MM.1S (cell line): ENCODE measurements at regions not wholly inside any gene's neighbourhood (a gene's known extent, or its start where the extent isn't known, plus 50 kb on each side); places are given as distances from the start of the nearest gene placed in this dataset.

Source experiments
- DNase-seq: peaks from one replicate; pipeline ENCODE4 v3.0.0-alpha.2; 2015
- H2AFZ ChIP-seq: fragments of 300-600 bp; sonication (generic); 2 replicates; pipeline ENCODE4 v1.6.0; 2016; ENCODE audit warnings: antibody characterized with exemption, low read length
- H3F3A ChIP-seq: fragments of 300-600 bp; sonication (generic); 2 replicates; pipeline ENCODE4 v1.6.1; 2016; ENCODE audit warnings: mild to moderate bottlenecking, antibody characterized with exemption, low read length, moderate library complexity, mixed read lengths; ENCODE audit not compliant: insufficient read depth
- H3K27ac ChIP-seq: fragments of 300-600 bp; sonication (generic); 2 replicates; pipeline ENCODE4 v1.5.1; 2016; ENCODE audit warnings: mild to moderate bottlenecking, low read length
- H3K27me3 ChIP-seq: fragments of 300-600 bp; sonication (generic); replicated peaks from 2 replicates; pipeline ENCODE4 v1.6.0; 2016; ENCODE audit warnings: low read length; ENCODE audit not compliant: insufficient read depth
- H3K36me3 ChIP-seq: fragments of 300-600 bp; sonication (generic); replicated peaks from 2 replicates; pipeline ENCODE4 v1.6.1; 2016; ENCODE audit warnings: mild to moderate bottlenecking, low read length, mixed read lengths; ENCODE audit not compliant: insufficient read depth
- H3K4me1 ChIP-seq: fragments of 300-600 bp; sonication (generic); 2 replicates; pipeline ENCODE4 v1.6.1; 2016; ENCODE audit warnings: low read length, mixed read lengths
- H3K4me2 ChIP-seq: fragments of 300-600 bp; sonication (generic); 2 replicates; pipeline ENCODE4 v1.6.0; 2016; ENCODE audit warnings: low read depth, low read length
- H3K4me3 ChIP-seq: fragments of 300-600 bp; sonication (generic); 2 replicates; pipeline ENCODE4 v1.5.1; 2016; ENCODE audit warnings: low read length, mixed read lengths
- H3K79me2 ChIP-seq: fragments of 300-600 bp; sonication (generic); 2 replicates; pipeline ENCODE4 v1.6.1; 2016; ENCODE audit warnings: mixed run types, low read length, mixed read lengths
- H3K9ac ChIP-seq: fragments of 300-600 bp; sonication (generic); 2 replicates; pipeline ENCODE4 v1.6.1; 2016; ENCODE audit warnings: low read length, mixed read lengths
- H3K9me2 ChIP-seq: fragments of 300-600 bp; sonication (generic); replicated peaks from 2 replicates; pipeline ENCODE4 v1.6.1; 2016; ENCODE audit warnings: mild to moderate bottlenecking, low read length, mixed read lengths; ENCODE audit not compliant: insufficient read depth
- H3K9me3 ChIP-seq: fragments of 300-600 bp; sonication (generic); replicated peaks from 2 replicates; pipeline ENCODE4 v1.6.1; 2016; ENCODE audit warnings: mild to moderate bottlenecking, low read length, mixed read lengths; ENCODE audit not compliant: insufficient read depth
- H4K20me1 ChIP-seq: fragments of 300-600 bp; sonication (generic); 2 replicates; pipeline ENCODE4 v1.6.1; 2016; ENCODE audit warnings: mild to moderate bottlenecking, low read length, moderate library complexity, mixed read lengths; ENCODE audit not compliant: insufficient read depth
- EZH2 ChIP-seq: fragments of 300-600 bp; sonication (generic); optimal IDR thresholded peaks from 2 replicates; pipeline ENCODE3; 2017; ENCODE audit warnings: low read depth, mild to moderate bottlenecking, antibody characterized with exemption, low read length, mixed read lengths
- EZH2phosphoT487 ChIP-seq: fragments of 300-600 bp; sonication (generic); IDR thresholded peaks from 2 replicates; pipeline ENCODE4 v1.6.1; 2018; ENCODE audit warnings: antibody characterized with exemption, low read length
- TF ChIP-seq, protein P1 (sequence below): fragments of 300-600 bp; sonication (generic); IDR thresholded peaks from 2 replicates; pipeline ENCODE4 v1.5.1; 2016; ENCODE audit warnings: antibody characterized with exemption, low read length, mixed read lengths

DNA sequence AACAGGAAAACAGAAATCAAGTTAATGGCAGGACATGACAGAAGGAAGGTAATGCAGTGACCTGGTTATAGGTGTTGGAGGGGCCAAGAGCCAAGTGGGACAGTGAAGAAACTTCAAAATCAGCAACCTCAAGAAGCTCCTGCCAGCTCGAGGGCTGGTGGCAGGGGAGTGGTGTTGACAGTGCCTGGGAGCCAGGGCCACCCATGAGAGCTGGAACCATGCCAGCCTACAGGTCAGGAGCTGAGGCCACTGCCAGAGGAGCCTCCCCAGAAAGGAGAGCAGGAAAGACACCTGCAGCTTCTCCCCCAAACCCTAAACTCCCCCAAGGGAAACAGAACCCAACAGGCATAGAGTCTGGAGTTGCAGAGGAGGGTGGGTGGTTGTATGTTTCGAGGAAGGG lies 262.1 kb downstream of the LRFN2 start:
- Histone ChIP-seq H3K9ac (no peak overlapping the region), H3K4me2 (no peak overlapping the region), H2AFZ (no peak overlapping the region), H3K36me3 (no peaks in the 10 kb centered on the region), H3K4me1 (no peaks in the 10 kb centered on the region), H3K4me3 (no peak overlapping the region), H3F3A (no peaks in the 10 kb centered on the region), H3K27me3 (no peaks in the 10 kb centered on the region), H3K27ac (no peak overlapping the region), H3K79me2 (no peaks in the 10 kb centered on the region), H4K20me1 (no peaks in the 10 kb centered on the region), H3K9me2 (no peaks in the 10 kb centered on the region), H3K9me3 (no peaks in the 10 kb centered on the region)
- no peak for DNase-seq
- TF ChIP-seq EZH2 (no peak), EZH2phosphoT487 (no peak)
- TF ChIP-seq, protein P1, sequence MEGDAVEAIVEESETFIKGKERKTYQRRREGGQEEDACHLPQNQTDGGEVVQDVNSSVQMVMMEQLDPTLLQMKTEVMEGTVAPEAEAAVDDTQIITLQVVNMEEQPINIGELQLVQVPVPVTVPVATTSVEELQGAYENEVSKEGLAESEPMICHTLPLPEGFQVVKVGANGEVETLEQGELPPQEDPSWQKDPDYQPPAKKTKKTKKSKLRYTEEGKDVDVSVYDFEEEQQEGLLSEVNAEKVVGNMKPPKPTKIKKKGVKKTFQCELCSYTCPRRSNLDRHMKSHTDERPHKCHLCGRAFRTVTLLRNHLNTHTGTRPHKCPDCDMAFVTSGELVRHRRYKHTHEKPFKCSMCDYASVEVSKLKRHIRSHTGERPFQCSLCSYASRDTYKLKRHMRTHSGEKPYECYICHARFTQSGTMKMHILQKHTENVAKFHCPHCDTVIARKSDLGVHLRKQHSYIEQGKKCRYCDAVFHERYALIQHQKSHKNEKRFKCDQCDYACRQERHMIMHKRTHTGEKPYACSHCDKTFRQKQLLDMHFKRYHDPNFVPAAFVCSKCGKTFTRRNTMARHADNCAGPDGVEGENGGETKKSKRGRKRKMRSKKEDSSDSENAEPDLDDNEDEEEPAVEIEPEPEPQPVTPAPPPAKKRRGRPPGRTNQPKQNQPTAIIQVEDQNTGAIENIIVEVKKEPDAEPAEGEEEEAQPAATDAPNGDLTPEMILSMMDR: no peak

DNA sequence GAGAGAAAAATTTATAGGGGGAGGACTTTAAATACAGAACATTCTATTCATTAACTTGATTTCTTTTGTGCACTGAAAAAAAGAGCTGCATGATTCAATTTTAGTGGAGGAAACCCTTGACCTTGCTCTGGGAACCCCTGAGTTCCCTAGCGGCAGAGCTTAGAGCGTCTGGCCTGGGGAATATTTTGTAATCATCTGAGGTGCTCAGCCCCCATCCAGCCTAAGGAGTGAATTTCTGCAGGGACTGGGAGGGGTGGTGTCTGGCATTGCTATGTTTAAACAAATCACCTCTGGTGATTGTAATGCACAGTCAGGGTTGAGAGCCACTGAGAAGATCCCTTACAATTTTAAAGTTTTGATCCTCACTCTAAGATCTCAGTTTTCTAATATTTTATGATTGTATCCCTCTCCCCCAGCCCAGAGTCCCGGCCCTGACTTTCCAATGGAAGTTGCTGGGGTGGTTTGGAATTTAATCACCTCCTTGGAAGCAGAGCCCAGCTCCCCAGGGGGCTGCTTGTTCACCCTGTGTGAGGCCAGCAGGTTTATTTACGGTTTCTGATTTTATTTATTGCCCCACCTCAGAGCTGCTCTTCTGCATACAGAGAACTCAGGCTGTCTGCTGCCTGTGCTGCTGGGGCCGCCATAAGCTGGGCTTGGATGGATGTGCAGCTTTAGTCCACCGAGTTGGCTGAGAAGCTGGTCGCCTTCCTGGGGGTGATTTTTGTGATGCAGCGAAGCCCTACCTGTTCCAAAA lies 263.1 kb downstream of the LRFN2 start:
- Histone ChIP-seq H3K9me3 (no peaks in the 10 kb centered on the region), H3K9ac (no peak overlapping the region), H4K20me1 (no peaks in the 10 kb centered on the region), H3K27ac (no peak overlapping the region), H3K4me1 (no peaks in the 10 kb centered on the region), H3K79me2 (no peaks in the 10 kb centered on the region), H3K4me2 (no peak overlapping the region), H3F3A (no peaks in the 10 kb centered on the region), H3K4me3 (no peak overlapping the region), H3K9me2 (no peaks in the 10 kb centered on the region), H3K27me3 (no peaks in the 10 kb centered on the region), H3K36me3 (no peaks in the 10 kb centered on the region), H2AFZ (no peak overlapping the region)
- DNase-seq: no peak
- TF ChIP-seq EZH2 (no peak), EZH2phosphoT487 (no peak)
- TF ChIP-seq, protein P1: no peak

DNA sequence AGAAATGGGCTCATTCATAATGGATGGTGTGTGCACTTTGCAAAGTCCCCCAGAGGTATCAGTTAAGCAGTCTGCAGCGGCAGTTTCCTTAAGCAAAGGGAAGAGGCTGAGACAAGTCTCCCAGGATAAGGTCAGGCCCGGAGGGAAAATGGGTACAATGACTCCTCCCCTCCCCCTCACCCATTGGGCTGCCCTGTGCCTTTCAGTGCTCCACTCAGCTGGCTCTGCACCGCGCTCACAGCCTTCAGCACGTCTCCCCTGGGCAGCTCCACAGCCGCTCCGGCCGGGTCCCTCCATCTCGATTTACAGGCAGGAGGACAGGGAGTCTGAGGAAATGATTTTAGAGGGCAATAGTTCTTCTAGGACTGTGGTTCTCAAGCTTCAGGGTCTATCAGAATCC lies 264.8 kb downstream of the LRFN2 start:
- H3K9me2 ChIP-seq: no peaks in the 10 kb centered on the region
- no peak overlapping the region for H2AFZ ChIP-seq
- DNase-seq: no peak
- no peaks in the 10 kb centered on the region for H3F3A ChIP-seq
- no peaks in the 10 kb centered on the region for H3K9me3 ChIP-seq
- H3K9ac ChIP-seq: no peak overlapping the region
- TF ChIP-seq EZH2phosphoT487 (no peak), EZH2 (no peak)
- TF ChIP-seq, protein P1: no peak
- H4K20me1 ChIP-seq: no peaks in the 10 kb centered on the region
- H3K27me3 ChIP-seq: no peaks in the 10 kb centered on the region
- no peak overlapping the region for H3K4me3 ChIP-seq
- no peaks in the 10 kb centered on the region for H3K4me1 ChIP-seq
- no peaks in the 10 kb centered on the region for H3K36me3 ChIP-seq
- no peak overlapping the region for H3K4me2 ChIP-seq
- no peaks in the 10 kb centered on the region for H3K79me2 ChIP-seq
- H3K27ac ChIP-seq: no peak overlapping the region
